PC-3 (cell line): ENCODE measurements at regions not wholly inside any gene's neighbourhood (a gene's known extent, or its start where the extent isn't known, plus 50 kb on each side); places are given as distances from the start of the nearest gene placed in this dataset.

Experiments
- ATAC-seq: fragments of 200-7000 bp; cut with Tn5 transposase; 2 replicates; pipeline ENCODE4 v1.9.1; 2020; ENCODE audit warnings: mild to moderate bottlenecking, moderate library complexity
- BruUV-seq: library from RNA; stranded (reverse); fragments of 400-500 nt; replicated peaks from 2 replicates; lab custom pipeline; 2021; lab: Mats Ljungman, UMichigan
- CTCF ChIA-PET: fragments of 300-600 bp; sonication (Branson Sonifier 250); formaldehyde crosslinking; loops from one replicate; lab custom pipeline; 2022; ENCODE audit warnings: antibody characterized with exemption; lab: Charles Lee
- POLR2A ChIA-PET: fragments of 300-600 bp; sonication (Branson Sonifier 250); formaldehyde crosslinking; loops from one replicate; lab custom pipeline; 2022; ENCODE audit warnings: antibody characterized with exemption; ENCODE audit not compliant: unreplicated experiment; lab: Charles Lee
- DNase-seq: peaks from one replicate; pipeline ENCODE4 v3.0.0-alpha.2; 2015
- H2AFZ ChIP-seq: fragments of 300-600 bp; sonication (generic); 2 replicates; pipeline ENCODE4 v1.6.0; 2016; ENCODE audit warnings: antibody characterized with exemption, low read length
- H3F3A ChIP-seq: fragments of 300-600 bp; sonication (generic); one replicate; pipeline ENCODE4 v1.6.0; 2017; ENCODE audit warnings: antibody characterized with exemption, low read length, control low read depth, mild to moderate bottlenecking; ENCODE audit not compliant: unreplicated experiment
- H3K27ac ChIP-seq: fragments of 300-600 bp; sonication (generic); 2 replicates; pipeline ENCODE4 v1.5.1; 2016; ENCODE audit warnings: mild to moderate bottlenecking, low read length
- H3K27me3 ChIP-seq: fragments of 300-600 bp; sonication (generic); 2 replicates; pipeline ENCODE4 v1.6.1; 2016; ENCODE audit warnings: low read length, mixed read lengths
- H3K36me3 ChIP-seq: fragments of 300-600 bp; sonication (generic); 2 replicates; pipeline ENCODE4 v1.6.1; 2016; ENCODE audit warnings: low read depth, mixed run types, low read length, mixed read lengths
- H3K4me1 ChIP-seq: fragments of 300-600 bp; sonication (generic); 2 replicates; pipeline ENCODE4 v1.5.1; 2016; ENCODE audit warnings: low read length; ENCODE audit not compliant: insufficient read depth
- H3K4me2 ChIP-seq: fragments of 300-600 bp; sonication (generic); 2 replicates; pipeline ENCODE4 v1.6.0; 2016; ENCODE audit warnings: low read length
- H3K4me3 ChIP-seq: fragments of 300-600 bp; sonication (generic); 2 replicates; pipeline ENCODE4 v1.5.1; 2016; ENCODE audit warnings: mild to moderate bottlenecking, low read length, mixed read lengths
- H3K79me2 ChIP-seq: fragments of 300-600 bp; sonication (generic); 2 replicates; pipeline ENCODE4 v1.6.1; 2017; ENCODE audit warnings: low read length, mixed read lengths
- H3K9ac ChIP-seq: fragments of 300-600 bp; sonication (generic); 2 replicates; pipeline ENCODE4 v1.6.0; 2016; ENCODE audit warnings: mild to moderate bottlenecking, low read length
- H3K9me2 ChIP-seq: fragments of 300-600 bp; sonication (generic); replicated peaks from 2 replicates; pipeline ENCODE4 v1.6.1; 2016; ENCODE audit warnings: mixed run types, low read length, mixed read lengths
- H3K9me3 ChIP-seq: fragments of 300-600 bp; sonication (generic); 2 replicates; pipeline ENCODE4 v1.6.1; 2016; ENCODE audit warnings: low read length, mixed read lengths
- H4K20me1 ChIP-seq: fragments of 300-600 bp; sonication (generic); 2 replicates; pipeline ENCODE4 v1.6.1; 2016; ENCODE audit warnings: low read length, mixed read lengths
- EZH2 ChIP-seq: fragments of 300-600 bp; sonication (generic); IDR thresholded peaks from one replicate; pipeline ENCODE4 v1.6.1; 2017; ENCODE audit warnings: antibody characterized with exemption, mild to moderate bottlenecking, low read length; ENCODE audit not compliant: unreplicated experiment
- EZH2phosphoT487 ChIP-seq: fragments of 300-600 bp; sonication (generic); IDR thresholded peaks from 2 replicates; pipeline ENCODE4 v1.6.1; 2018; ENCODE audit warnings: mild to moderate bottlenecking, antibody characterized with exemption, low read length, borderline replicate concordance
- intact Hi-C: fragments of 100-400 bp; cut with micrococcal nuclease; formaldehyde crosslinking; loops from 2 replicates; pipeline ENCODE4 v1.9.0; 2023
- TF ChIP-seq, protein P1 (sequence below): fragments of 300-600 bp; sonication (generic); conservative IDR thresholded peaks from 2 replicates; pipeline ENCODE4 v1.5.1; 2017; ENCODE audit warnings: antibody characterized with exemption, low read depth, mild to moderate bottlenecking, low read length

- POLR2A ChIA-PET = no interaction called here
- no peaks in the 10 kb centered on the region for H3K4me1 ChIP-seq
- CTCF ChIA-PET = no interaction called here
- ATAC-seq = no peak
- H3F3A ChIP-seq = no peaks in the 10 kb centered on the region
- intact Hi-C loops = no loop called here
- H3K27me3 ChIP-seq = no peaks in the 10 kb centered on the region
- H3K36me3 ChIP-seq = no peaks in the 10 kb centered on the region
- H3K79me2 ChIP-seq = no peaks in the 10 kb centered on the region
- H3K4me2 ChIP-seq = no peak overlapping the region
- BruUV-seq = no TSS peak
- no peak overlapping the region for H2AFZ ChIP-seq
- no peak overlapping the region for H3K9ac ChIP-seq
- DNase-seq = no peak
- H3K9me2 ChIP-seq = no peaks in the 10 kb centered on the region
- H4K20me1 ChIP-seq = no peaks in the 10 kb centered on the region
- H3K9me3 ChIP-seq = no peaks in the 10 kb centered on the region
- no peak overlapping the region for H3K27ac ChIP-seq
- no peak overlapping the region for H3K4me3 ChIP-seq
- TF ChIP-seq EZH2 = no peak
- TF ChIP-seq EZH2phosphoT487 = no peak
- TF ChIP-seq, protein P1, sequence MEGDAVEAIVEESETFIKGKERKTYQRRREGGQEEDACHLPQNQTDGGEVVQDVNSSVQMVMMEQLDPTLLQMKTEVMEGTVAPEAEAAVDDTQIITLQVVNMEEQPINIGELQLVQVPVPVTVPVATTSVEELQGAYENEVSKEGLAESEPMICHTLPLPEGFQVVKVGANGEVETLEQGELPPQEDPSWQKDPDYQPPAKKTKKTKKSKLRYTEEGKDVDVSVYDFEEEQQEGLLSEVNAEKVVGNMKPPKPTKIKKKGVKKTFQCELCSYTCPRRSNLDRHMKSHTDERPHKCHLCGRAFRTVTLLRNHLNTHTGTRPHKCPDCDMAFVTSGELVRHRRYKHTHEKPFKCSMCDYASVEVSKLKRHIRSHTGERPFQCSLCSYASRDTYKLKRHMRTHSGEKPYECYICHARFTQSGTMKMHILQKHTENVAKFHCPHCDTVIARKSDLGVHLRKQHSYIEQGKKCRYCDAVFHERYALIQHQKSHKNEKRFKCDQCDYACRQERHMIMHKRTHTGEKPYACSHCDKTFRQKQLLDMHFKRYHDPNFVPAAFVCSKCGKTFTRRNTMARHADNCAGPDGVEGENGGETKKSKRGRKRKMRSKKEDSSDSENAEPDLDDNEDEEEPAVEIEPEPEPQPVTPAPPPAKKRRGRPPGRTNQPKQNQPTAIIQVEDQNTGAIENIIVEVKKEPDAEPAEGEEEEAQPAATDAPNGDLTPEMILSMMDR = no peak
Measured at GRCh38 chr9:29826421-29826820, 2253.1 kb upstream of the C9orf72 start.

- Histone ChIP-seq H2AFZ (no peak overlapping the region), H3K36me3 (no peaks in the 10 kb centered on the region), H4K20me1 (no peaks in the 10 kb centered on the region), H3K9me2 (no peaks in the 10 kb centered on the region), H3K4me3 (no peak overlapping the region), H3K79me2 (no peaks in the 10 kb centered on the region), H3K27ac (no peak overlapping the region), H3K9me3 (no peaks in the 10 kb centered on the region), H3F3A (no peaks in the 10 kb centered on the region), H3K4me1 (no peaks in the 10 kb centered on the region), H3K4me2 (no peak overlapping the region), H3K27me3 (no peaks in the 10 kb centered on the region), H3K9ac (no peak overlapping the region)
- POLR2A ChIA-PET = no interaction called here
- CTCF ChIA-PET = no interaction called here
- peak; percentile 61 for ATAC-seq
- BruUV-seq = no TSS peak
- peak; percentile 52 for DNase-seq
- TF ChIP-seq, protein P1 = peak; percentile 78
- TF ChIP-seq EZH2 (no peak), EZH2phosphoT487 (no peak)
- intact Hi-C loops = no loop called here
Measured at GRCh38 chr9:29830821-29831220, 2257.5 kb upstream of the C9orf72 start.

DNA sequence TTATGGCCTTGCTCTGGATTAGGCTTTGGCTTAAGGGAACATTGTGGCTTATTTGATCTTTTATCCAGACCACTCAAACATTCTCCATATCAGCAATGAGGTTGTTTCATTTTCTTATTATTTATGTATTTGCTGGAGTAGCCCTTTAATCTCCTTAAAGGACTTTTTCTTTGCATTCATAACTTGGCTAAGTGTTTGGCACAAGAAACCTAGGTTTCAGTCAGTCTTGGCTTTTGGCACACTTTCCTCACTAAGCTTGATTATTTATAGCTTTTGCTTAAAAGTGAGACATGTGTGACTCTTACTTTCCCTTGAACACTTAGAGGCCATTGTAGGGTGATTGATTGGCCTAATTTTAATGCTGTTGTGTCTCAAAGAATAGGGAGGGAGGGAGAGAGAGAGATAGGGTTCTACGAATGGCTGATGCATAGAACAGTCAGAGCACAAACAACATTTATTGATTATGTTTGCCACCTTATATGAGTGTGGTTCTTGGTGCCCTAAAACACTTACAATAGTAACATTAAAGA lies 2265.3 kb upstream of the C9orf72 start:
- Histone ChIP-seq H3K4me2 (no peak overlapping the region), H3K9me3 (no peaks in the 10 kb centered on the region), H2AFZ (no peak overlapping the region), H3K9ac (no peak overlapping the region), H4K20me1 (no peaks in the 10 kb centered on the region), H3K27ac (no peak overlapping the region), H3K36me3 (no peaks in the 10 kb centered on the region), H3F3A (no peaks in the 10 kb centered on the region), H3K79me2 (no peaks in the 10 kb centered on the region), H3K9me2 (no peaks in the 10 kb centered on the region), H3K27me3 (no peaks in the 10 kb centered on the region), H3K4me1 (no peaks in the 10 kb centered on the region), H3K4me3 (no peak overlapping the region)
- TF ChIP-seq, protein P1 = no peak
- TF ChIP-seq EZH2 = no peak
- no peak for TF ChIP-seq EZH2phosphoT487
- ChIA-PET CTCF (no interaction called here), POLR2A (interaction anchor here (0.6 kb wide), 1 partner anchor 448 kb away, joined by 13 read pairs; no protein-coding TSS in a partner anchor)
- ATAC-seq (no peak), DNase-seq (no peak)
- BruUV-seq = no TSS peak
- intact Hi-C loops = no loop called here
